ENCODE measurements at regions not wholly inside any gene's neighbourhood (a gene's known extent, or its start where the extent isn't known, plus 50 kb on each side); places are given as distances from the start of the nearest gene placed in this dataset.

DNA sequence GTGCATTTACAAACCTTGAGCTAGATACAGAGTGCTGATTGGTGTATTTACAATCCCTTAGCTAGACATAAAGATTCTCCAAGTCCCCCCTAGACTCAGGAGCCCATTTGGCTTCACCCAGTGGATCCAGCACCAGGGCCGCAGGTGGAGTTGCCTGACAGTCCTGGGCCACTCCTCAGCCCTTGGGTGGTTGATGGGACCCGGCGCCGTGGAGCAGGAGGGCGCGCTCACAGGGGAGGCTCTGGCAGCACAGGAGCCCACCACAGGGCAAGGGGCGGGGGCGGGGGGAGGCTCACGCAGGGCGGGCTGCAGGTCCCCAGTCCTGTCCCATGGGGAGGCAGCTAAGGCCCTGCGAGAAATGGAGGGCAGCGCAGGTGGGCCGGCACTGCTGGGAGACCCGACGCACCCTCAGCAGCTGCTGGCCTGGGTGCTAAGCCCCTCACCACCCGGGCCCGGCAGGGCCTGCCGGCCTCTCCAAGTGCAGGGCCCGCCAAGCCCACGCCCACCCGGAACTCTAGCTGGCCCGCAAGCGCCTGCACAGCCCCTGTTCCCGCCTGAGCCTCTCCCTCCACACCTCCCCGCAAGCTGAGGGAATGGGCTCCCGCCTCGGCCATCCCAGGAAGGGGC is 613.5 kb downstream of the TLE4 start:
- Histone ChIP-seq H3K4me2 (ENCODE audit: insufficient read depth, low read length) (no peak overlapping the region), H4K20me1 (replicated peaks; ENCODE audit: control insufficient read depth, extremely low read depth, insufficient read depth, low read length) (no peaks in the 10 kb centered on the region), H3K9ac (replicated peaks; ENCODE audit: extremely low read depth, insufficient read depth, low read length) (no peak overlapping the region), H3K4me3 (replicated peaks in 1 of 3; ENCODE audit: insufficient read depth in 1 of 3, low read depth in 1 of 3, low read length in 3 of 3) (no peak overlapping the region), H3K4me1 (ENCODE audit: control insufficient read depth, extremely low read depth, insufficient read depth, low read length) (no peaks in the 10 kb centered on the region), H3K79me2 (ENCODE audit: control insufficient read depth, insufficient read depth, low read length) (no peaks in the 10 kb centered on the region), H3K9me1 (replicated peaks; ENCODE audit: control insufficient read depth, extremely low read depth, insufficient read depth, low read length) (no peaks in the 10 kb centered on the region), H3K27me3 (ENCODE audit: control insufficient read depth in 2 of 2, insufficient read depth in 2 of 2, low read length in 2 of 2) (no peaks in the 10 kb centered on the region), H2AFZ (ENCODE audit: low read depth, low read length) (no peak overlapping the region), H3K36me3 (ENCODE audit: control insufficient read depth in 2 of 2, extremely low read depth in 1 of 2, insufficient read depth in 2 of 2, low read length in 2 of 2) (no peaks in the 10 kb centered on the region), H3K27ac (ENCODE audit: insufficient read depth, low read depth, low read length) (no peak overlapping the region), H3K9me3 (replicated peaks; ENCODE audit: control insufficient read depth, insufficient read depth, low read length) (no peaks in the 10 kb centered on the region)
- CTCF ChIA-PET, result interaction anchor here (0.6 kb wide), 1 partner anchor 1452 kb away, joined by 3 read pairs; no protein-coding TSS in a partner anchor
- DNase-seq (ENCODE audit: low read depth, low spot score) (no peak), FAIRE-seq (no peak)
- intact Hi-C loops (cut with micrococcal nuclease), result no loop called here
- no TSS peak for BruUV-seq (replicated peaks)
- dilution Hi-C loops (cut with MboI; ENCODE audit: extremely low pct_ligation_motif_present, low sequenced_read_pairs), result no loop called here
- POLR2A ChIA-PET, result interaction anchor here (0.7 kb wide), 1 partner anchor 103 kb away, joined by 7 read pairs; no protein-coding TSS in a partner anchor
- TF ChIP-seq MAX (IDR thresholded peaks at IDR 0.05; ENCODE audit: insufficient read depth, insufficient read length), result no peak
- TF ChIP-seq POLR2AphosphoS5 (IDR thresholded peaks at IDR 0.05; ENCODE audit: insufficient read depth, low read depth, low read length), result no peak
- no peak for TF ChIP-seq EZH2 (IDR thresholded peaks at IDR 0.05; ENCODE audit: borderline replicate concordance, low read depth, low read length, severe bottlenecking)
- TF ChIP-seq FOS (IDR thresholded peaks at IDR 0.05; ENCODE audit: borderline replicate concordance, insufficient read depth, low read length), result no peak
- TF ChIP-seq POLR2A (IDR thresholded peaks at IDR 0.05; ENCODE audit: low read depth, low read length), result no peak
- TF ChIP-seq, protein P1, sequence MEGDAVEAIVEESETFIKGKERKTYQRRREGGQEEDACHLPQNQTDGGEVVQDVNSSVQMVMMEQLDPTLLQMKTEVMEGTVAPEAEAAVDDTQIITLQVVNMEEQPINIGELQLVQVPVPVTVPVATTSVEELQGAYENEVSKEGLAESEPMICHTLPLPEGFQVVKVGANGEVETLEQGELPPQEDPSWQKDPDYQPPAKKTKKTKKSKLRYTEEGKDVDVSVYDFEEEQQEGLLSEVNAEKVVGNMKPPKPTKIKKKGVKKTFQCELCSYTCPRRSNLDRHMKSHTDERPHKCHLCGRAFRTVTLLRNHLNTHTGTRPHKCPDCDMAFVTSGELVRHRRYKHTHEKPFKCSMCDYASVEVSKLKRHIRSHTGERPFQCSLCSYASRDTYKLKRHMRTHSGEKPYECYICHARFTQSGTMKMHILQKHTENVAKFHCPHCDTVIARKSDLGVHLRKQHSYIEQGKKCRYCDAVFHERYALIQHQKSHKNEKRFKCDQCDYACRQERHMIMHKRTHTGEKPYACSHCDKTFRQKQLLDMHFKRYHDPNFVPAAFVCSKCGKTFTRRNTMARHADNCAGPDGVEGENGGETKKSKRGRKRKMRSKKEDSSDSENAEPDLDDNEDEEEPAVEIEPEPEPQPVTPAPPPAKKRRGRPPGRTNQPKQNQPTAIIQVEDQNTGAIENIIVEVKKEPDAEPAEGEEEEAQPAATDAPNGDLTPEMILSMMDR (IDR thresholded peaks at IDR 0.05; ENCODE audit: extremely low read depth in 1 of 2, insufficient read depth in 1 of 2, low read depth in 1 of 2, low read length in 2 of 2), result no peak
- TF ChIP-seq JUN (IDR thresholded peaks at IDR 0.05; ENCODE audit: borderline replicate concordance, insufficient read depth, insufficient read length, low read depth), result no peak
